ENCODE measurements at regions not wholly inside any gene's neighbourhood (a gene's known extent, or its start where the extent isn't known, plus 50 kb on each side); places are given as distances from the start of the nearest gene placed in this dataset.

DNA sequence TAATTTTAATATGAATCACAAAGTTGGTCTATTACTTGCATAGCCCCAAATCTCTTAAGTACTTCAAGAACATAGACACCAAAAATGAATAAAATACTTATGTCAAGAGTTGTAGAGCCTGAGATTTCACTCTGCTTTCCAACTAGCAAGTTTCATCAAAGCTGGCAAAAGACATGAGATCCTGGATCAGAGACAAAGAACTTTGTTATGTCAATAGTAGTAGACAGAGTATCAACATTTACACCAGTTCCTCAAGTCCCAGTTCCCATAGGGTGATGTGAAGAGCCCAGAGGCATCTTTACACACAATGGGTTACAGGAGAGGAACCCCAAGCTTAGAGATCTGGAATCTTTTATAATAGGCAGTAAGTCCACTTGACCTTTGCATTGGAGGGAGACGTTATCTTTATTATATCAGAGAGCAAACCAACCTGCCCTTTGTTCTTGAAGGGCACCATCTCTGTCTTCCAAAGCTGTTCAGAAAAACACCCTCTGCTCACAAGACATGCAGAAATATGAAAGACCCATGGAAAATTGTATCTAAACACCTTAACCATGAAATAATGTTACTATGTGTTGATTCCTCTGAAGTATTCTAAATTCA is 174.4 kb upstream of the GALNT2 start:
- TF ChIP-seq, protein P1, sequence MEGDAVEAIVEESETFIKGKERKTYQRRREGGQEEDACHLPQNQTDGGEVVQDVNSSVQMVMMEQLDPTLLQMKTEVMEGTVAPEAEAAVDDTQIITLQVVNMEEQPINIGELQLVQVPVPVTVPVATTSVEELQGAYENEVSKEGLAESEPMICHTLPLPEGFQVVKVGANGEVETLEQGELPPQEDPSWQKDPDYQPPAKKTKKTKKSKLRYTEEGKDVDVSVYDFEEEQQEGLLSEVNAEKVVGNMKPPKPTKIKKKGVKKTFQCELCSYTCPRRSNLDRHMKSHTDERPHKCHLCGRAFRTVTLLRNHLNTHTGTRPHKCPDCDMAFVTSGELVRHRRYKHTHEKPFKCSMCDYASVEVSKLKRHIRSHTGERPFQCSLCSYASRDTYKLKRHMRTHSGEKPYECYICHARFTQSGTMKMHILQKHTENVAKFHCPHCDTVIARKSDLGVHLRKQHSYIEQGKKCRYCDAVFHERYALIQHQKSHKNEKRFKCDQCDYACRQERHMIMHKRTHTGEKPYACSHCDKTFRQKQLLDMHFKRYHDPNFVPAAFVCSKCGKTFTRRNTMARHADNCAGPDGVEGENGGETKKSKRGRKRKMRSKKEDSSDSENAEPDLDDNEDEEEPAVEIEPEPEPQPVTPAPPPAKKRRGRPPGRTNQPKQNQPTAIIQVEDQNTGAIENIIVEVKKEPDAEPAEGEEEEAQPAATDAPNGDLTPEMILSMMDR (IDR thresholded peaks at IDR 0.05): no peak
- TF ChIP-seq ATF3 (CRISPR knock-in tag; conservative IDR thresholded peaks at IDR 0.05): no peak
- TF ChIP-seq SP1 (CRISPR knock-in tag; conservative IDR thresholded peaks at IDR 0.05): no peak
- TF ChIP-seq, protein P2, sequence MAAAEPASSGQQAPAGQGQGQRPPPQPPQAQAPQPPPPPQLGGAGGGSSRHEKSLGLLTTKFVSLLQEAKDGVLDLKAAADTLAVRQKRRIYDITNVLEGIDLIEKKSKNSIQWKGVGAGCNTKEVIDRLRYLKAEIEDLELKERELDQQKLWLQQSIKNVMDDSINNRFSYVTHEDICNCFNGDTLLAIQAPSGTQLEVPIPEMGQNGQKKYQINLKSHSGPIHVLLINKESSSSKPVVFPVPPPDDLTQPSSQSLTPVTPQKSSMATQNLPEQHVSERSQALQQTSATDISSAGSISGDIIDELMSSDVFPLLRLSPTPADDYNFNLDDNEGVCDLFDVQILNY (CRISPR knock-in tag; IDR thresholded peaks at IDR 0.05): no peak
- no peak for TF ChIP-seq HMGXB4 (CRISPR knock-in tag; IDR thresholded peaks at IDR 0.05)
- TF ChIP-seq, protein P3, sequence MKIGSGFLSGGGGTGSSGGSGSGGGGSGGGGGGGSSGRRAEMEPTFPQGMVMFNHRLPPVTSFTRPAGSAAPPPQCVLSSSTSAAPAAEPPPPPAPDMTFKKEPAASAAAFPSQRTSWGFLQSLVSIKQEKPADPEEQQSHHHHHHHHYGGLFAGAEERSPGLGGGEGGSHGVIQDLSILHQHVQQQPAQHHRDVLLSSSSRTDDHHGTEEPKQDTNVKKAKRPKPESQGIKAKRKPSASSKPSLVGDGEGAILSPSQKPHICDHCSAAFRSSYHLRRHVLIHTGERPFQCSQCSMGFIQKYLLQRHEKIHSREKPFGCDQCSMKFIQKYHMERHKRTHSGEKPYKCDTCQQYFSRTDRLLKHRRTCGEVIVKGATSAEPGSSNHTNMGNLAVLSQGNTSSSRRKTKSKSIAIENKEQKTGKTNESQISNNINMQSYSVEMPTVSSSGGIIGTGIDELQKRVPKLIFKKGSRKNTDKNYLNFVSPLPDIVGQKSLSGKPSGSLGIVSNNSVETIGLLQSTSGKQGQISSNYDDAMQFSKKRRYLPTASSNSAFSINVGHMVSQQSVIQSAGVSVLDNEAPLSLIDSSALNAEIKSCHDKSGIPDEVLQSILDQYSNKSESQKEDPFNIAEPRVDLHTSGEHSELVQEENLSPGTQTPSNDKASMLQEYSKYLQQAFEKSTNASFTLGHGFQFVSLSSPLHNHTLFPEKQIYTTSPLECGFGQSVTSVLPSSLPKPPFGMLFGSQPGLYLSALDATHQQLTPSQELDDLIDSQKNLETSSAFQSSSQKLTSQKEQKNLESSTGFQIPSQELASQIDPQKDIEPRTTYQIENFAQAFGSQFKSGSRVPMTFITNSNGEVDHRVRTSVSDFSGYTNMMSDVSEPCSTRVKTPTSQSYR (CRISPR knock-in tag; IDR thresholded peaks at IDR 0.05): no peak
- no peak for TF ChIP-seq ZBTB43 (CRISPR knock-in tag; IDR thresholded peaks at IDR 0.05)
- TF ChIP-seq, protein P4, sequence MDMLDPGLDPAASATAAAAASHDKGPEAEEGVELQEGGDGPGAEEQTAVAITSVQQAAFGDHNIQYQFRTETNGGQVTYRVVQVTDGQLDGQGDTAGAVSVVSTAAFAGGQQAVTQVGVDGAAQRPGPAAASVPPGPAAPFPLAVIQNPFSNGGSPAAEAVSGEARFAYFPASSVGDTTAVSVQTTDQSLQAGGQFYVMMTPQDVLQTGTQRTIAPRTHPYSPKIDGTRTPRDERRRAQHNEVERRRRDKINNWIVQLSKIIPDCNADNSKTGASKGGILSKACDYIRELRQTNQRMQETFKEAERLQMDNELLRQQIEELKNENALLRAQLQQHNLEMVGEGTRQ (CRISPR knock-in tag; IDR thresholded peaks at IDR 0.05): no peak
- no peak for TF ChIP-seq TEAD4 (CRISPR knock-in tag; IDR thresholded peaks at IDR 0.05)
- no peak for TF ChIP-seq ATF1 (CRISPR knock-in tag; IDR thresholded peaks at IDR 0.05)
- TF ChIP-seq, protein P5, sequence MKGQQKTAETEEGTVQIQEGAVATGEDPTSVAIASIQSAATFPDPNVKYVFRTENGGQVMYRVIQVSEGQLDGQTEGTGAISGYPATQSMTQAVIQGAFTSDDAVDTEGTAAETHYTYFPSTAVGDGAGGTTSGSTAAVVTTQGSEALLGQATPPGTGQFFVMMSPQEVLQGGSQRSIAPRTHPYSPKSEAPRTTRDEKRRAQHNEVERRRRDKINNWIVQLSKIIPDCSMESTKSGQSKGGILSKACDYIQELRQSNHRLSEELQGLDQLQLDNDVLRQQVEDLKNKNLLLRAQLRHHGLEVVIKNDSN (CRISPR knock-in tag; IDR thresholded peaks at IDR 0.05): no peak
- TF ChIP-seq, protein P6, sequence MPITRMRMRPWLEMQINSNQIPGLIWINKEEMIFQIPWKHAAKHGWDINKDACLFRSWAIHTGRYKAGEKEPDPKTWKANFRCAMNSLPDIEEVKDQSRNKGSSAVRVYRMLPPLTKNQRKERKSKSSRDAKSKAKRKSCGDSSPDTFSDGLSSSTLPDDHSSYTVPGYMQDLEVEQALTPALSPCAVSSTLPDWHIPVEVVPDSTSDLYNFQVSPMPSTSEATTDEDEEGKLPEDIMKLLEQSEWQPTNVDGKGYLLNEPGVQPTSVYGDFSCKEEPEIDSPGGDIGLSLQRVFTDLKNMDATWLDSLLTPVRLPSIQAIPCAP (CRISPR knock-in tag; IDR thresholded peaks at IDR 0.05): no peak
- no peak for TF ChIP-seq RELA (CRISPR knock-in tag; IDR thresholded peaks at IDR 0.05; ENCODE audit: borderline replicate concordance)
- no peak for TF ChIP-seq CREM (CRISPR knock-in tag; IDR thresholded peaks at IDR 0.05)
